Kidney (tissue), 13 donors: ENCODE measurements at regions not wholly inside any gene's neighbourhood (a gene's known extent, or its start where the extent isn't known, plus 50 kb on each side); places are given as distances from the start of the nearest gene placed in this dataset.

Source experiments
- DNase-seq, 5 donors: peaks; one replicate each; pipeline ENCODE4 v3.0.0-alpha.2; 2013 to 2020
- FAIRE-seq: peaks from 2 replicates; lab custom pipeline; 2012; peaks lifted over from hg19 to GRCh38; lab: Jason Lieb, UNC
- H3K27ac ChIP-seq, 2 donors: one replicate each; pipeline ENCODE4 v1.7.0; 2013; ENCODE audit warnings: low read depth in 2 of 2, low read length in 2 of 2, inconsistent platforms in 1 of 2
- H3K27me3 ChIP-seq: one replicate; pipeline ENCODE4 v1.7.1; 2013; ENCODE audit warnings: low read length, inconsistent platforms; ENCODE audit not compliant: control insufficient read depth, insufficient read depth
- H3K36me3 ChIP-seq, 3 donors: one replicate each; pipeline versions ENCODE4 v1.7.0 to v1.7.1; 2013; ENCODE audit warnings: low read length in 3 of 3, control low read depth in 1 of 3, inconsistent platforms in 1 of 3; ENCODE audit not compliant: insufficient read depth in 3 of 3, control insufficient read depth in 2 of 3
- H3K4me1 ChIP-seq, 3 donors: one replicate each; pipeline versions ENCODE4 v1.7.0 to v1.7.1; 2013; ENCODE audit warnings: low read length in 3 of 3, inconsistent platforms in 1 of 3, low read depth in 1 of 3; ENCODE audit not compliant: control insufficient read depth in 2 of 3, insufficient read depth in 2 of 3
- H3K4me3 ChIP-seq, 3 donors: one replicate each; pipeline versions ENCODE4 v1.7.0 to v1.8.1; 2013; ENCODE audit warnings: low read length in 3 of 3, control low read depth in 1 of 3, inconsistent platforms in 1 of 3
- H3K9ac ChIP-seq, 3 donors: one replicate each; pipeline versions ENCODE4 v1.7.0 to v1.7.1; 2013; ENCODE audit warnings: low read length in 3 of 3, control low read depth in 1 of 3, inconsistent platforms in 1 of 3
- H3K9me3 ChIP-seq, 3 donors: one replicate each; pipeline versions ENCODE4 v1.7.0 to v1.7.1; 2013; ENCODE audit warnings: low read length in 3 of 3, control low read depth in 1 of 3, inconsistent platforms in 1 of 3; ENCODE audit not compliant: control insufficient read depth in 2 of 3, insufficient read depth in 1 of 3
- CTCF ChIP-seq: IDR thresholded peaks from 3 replicates; pipeline ENCODE4 v1.5.1; 2012; ENCODE audit warnings: mild to moderate bottlenecking, moderate library complexity, borderline replicate concordance; ENCODE audit not compliant: insufficient read depth; ENCODE audit errors: extremely low read depth
- intact Hi-C: fragments of 100-400 bp; cut with DNase I; formaldehyde crosslinking; loops from one replicate; pipeline ENCODE4 v1.11.1; 2022
- donor health status: control.
- donor health status: control.
- donor health status: control.
- donor health status: control.
- donor health status: control.
- donor health status: DM: yes; HTN: yes; CAD: no.
- donor health status: Normal renal cell carcinoma (clear cell type).

DNA sequence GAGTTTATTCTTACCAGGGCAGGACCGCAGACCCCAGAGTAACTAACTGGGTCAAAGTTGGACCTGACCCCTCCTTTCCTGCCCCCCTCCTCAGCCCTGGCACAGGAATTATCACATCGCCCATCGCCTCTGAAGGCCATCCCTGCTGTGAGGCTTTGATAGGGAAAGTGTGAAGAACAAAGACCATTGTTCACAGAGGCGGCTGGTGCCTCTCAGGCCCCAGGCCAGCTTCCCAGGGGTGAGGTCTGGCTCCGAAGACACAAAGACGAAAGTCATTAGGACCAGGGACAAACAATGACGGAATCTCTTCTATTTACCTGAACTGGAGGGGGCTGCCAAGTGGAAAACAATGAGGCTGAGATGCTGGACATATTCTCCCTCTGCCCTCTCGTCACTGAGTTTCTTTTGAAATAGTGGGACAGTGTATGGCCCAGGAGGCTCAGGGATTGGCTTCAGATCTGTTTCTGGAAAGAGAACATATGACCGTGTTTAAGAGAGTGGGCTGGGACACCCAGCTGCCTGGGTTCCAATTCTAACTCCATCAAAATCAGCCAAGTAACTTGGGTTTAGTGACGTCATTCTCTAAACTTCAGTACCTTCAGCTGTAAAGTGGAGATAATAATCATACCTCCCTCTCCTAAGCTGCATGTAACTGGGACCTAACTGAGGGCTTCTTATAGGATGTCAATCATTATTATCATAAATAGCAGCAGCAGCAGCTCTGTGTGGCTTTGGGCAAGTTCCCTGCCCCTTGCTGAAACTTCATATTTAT lies 769.4 kb downstream of the MED13L start:
- H3K9me3 ChIP-seq = peaks cover 0 to 6% (median 0%) of the 10 kb centered on the region in 3 donors
- intact Hi-C loops = no loop called here
- no peaks in the 10 kb centered on the region for H3K27me3 ChIP-seq
- H3K9ac ChIP-seq = no peak overlapping the region
- no peak for TF ChIP-seq CTCF
- FAIRE-seq (no peak), DNase-seq (peak in 1 of 5 donors; percentile 7)
- H3K4me3 ChIP-seq = no peak overlapping the region
- H3K4me1 ChIP-seq = peaks cover 0 to 3% (median 0%) of the 10 kb centered on the region in 3 donors
- no peak overlapping the region for H3K27ac ChIP-seq
- no peaks in the 10 kb centered on the region for H3K36me3 ChIP-seq

GRCh38 chr12:115507560-115507889 lies 770.0 kb downstream of the MED13L start:
- no peak for TF ChIP-seq CTCF
- DNase-seq (no peak), FAIRE-seq (no peak)
- H3K4me3 ChIP-seq = no peak overlapping the region
- no peaks in the 10 kb centered on the region for H3K27me3 ChIP-seq
- H3K9ac ChIP-seq = no peak overlapping the region
- peaks cover 0 to 4% (median 0%) of the 10 kb centered on the region in 3 donors for H3K9me3 ChIP-seq
- no peaks in the 10 kb centered on the region for H3K36me3 ChIP-seq
- intact Hi-C loops = no loop called here
- H3K27ac ChIP-seq = no peak overlapping the region
- peaks cover 0 to 3% (median 0%) of the 10 kb centered on the region in 3 donors for H3K4me1 ChIP-seq

DNA sequence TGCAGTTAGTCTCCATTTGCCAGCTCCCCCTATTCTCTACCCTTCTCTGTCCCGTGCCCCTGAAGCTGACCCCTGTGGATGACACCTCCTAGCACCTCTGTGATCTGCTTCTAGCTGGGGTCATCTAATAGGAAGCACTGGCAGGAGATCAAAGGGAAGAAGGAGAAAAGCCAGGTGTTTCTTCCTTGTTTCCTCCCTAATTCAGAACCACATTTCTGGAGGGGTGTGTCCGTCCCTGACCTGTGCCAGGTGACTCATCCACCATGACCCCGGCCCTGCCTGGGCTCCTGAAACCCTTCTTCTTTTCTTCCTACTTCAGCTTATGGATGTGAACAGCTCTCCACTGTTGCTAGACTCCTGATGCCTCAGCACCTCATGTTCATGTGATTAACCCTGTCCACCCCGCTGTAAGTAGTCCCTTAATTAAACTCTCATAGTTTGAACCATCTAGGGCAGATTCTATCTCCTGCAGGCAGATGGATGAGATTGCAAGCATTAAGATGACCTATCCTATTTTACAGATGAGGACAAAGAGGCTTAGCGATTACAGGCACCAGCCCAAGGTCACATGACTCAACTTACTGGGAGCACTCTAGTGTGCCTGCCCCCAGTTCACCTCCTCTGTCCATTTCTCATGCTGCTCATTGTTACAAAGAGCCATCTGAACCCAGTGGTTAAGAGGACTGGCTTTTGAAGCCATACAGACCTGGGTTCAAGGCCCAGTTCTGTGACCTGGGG lies 770.5 kb downstream of the MED13L start:
- Histone ChIP-seq H3K36me3 (no peaks in the 10 kb centered on the region), H3K27me3 (no peaks in the 10 kb centered on the region), H3K9ac (no peak overlapping the region), H3K9me3 (peaks cover 0 to 4% (median 0%) of the 10 kb centered on the region in 3 donors), H3K4me3 (no peak overlapping the region), H3K27ac (no peak overlapping the region), H3K4me1 (peaks cover 0 to 3% (median 0%) of the 10 kb centered on the region in 3 donors)
- FAIRE-seq = no peak
- intact Hi-C loops = no loop called here
- no peak for DNase-seq
- TF ChIP-seq CTCF = no peak
